HepG2 (cell line): ENCODE measurements at regions not wholly inside any gene's neighbourhood (a gene's known extent, or its start where the extent isn't known, plus 50 kb on each side); places are given as distances from the start of the nearest gene placed in this dataset.

Experiments used
- ATAC-seq: fragments of 200-7000 bp; cut with Tn5 transposase; 3 replicates; pipeline ENCODE4 v1.9.1; 2020; ENCODE audit warnings: mild to moderate bottlenecking, moderate library complexity
- BruUV-seq: library from RNA; stranded (reverse); fragments of 400-500 nt; replicated peaks from 2 replicates; lab custom pipeline; 2021; lab: Mats Ljungman, UMichigan
- CTCF ChIA-PET: fragments of 300-600 bp; formaldehyde crosslinking; extraction: SDS; loops from one replicate; lab custom pipeline; 2021; ENCODE audit warnings: low total read pairs, inconsistent platforms, low intra/inter-chr PET ratio; lab: Yijun Ruan, JAX
- POLR2A ChIA-PET: fragments of 350-600 bp; sonication (Branson Sonifier 250); formaldehyde crosslinking; loops from one replicate; lab custom pipeline; 2020; ENCODE audit warnings: antibody characterized with exemption, inconsistent platforms; lab: Yijun Ruan, JAX
- DNase-seq: peaks from one replicate; pipeline ENCODE4 v3.0.0-alpha.2; 2015; ENCODE audit warnings: low spot score
- FAIRE-seq: peaks from 3 replicates; lab custom pipeline; 2011; peaks lifted over from hg19 to GRCh38; lab: Jason Lieb, UNC
- H2AFZ ChIP-seq: one replicate; pipeline ENCODE4 v1.6.1; 2011; ENCODE audit warnings: low read length, inconsistent platforms
- H3K27ac ChIP-seq: fragments of 300-600 bp; 3 replicates; pipeline ENCODE4 v1.8.0; 2011; ENCODE audit warnings: mixed run types, mild to moderate bottlenecking, mixed read lengths, low read length, inconsistent platforms; ENCODE audit not compliant: insufficient read depth; ENCODE audit errors: extremely low read length
- H3K27me3 ChIP-seq, 2 experiments: fragments of 200-600 bp in 1 of 2; 2 replicates in 1 of 2; 3 replicates in 1 of 2; pipeline versions ENCODE4 v1.6.0 to v1.8.0; 2011; ENCODE audit warnings: low read length in 2 of 2, mild to moderate bottlenecking in 2 of 2, moderate library complexity in 2 of 2, inconsistent platforms in 1 of 2; ENCODE audit not compliant: insufficient read depth in 2 of 2, control insufficient read depth in 1 of 2
- H3K36me3 ChIP-seq, 2 experiments: fragments of 200-600 bp in 1 of 2; replicated peaks in 1 of 2; 2 replicates in 1 of 2; 3 replicates in 1 of 2; pipeline versions ENCODE4 v1.5.1 to v1.8.0; 2011; ENCODE audit warnings: low read length in 2 of 2, inconsistent platforms in 1 of 2; ENCODE audit not compliant: insufficient read depth in 2 of 2, control insufficient read depth in 1 of 2
- H3K4me1 ChIP-seq: 2 replicates; pipeline ENCODE4 v1.5.1; 2012; ENCODE audit warnings: low read length, inconsistent platforms; ENCODE audit not compliant: insufficient read depth
- H3K4me2 ChIP-seq: 2 replicates; pipeline ENCODE4 v1.6.0; 2011; ENCODE audit warnings: low read depth, low read length, inconsistent platforms
- H3K4me3 ChIP-seq, 3 experiments: fragments of 200-600 bp in 1 of 3; sonication (generic), shearing (Covaris generic) in 1 of 3; replicated peaks in 1 of 3; 2 replicates each; pipeline ENCODE4 v1.5.1; 2011 to 2016; ENCODE audit warnings: low read length in 3 of 3, inconsistent platforms in 2 of 3, low read depth in 2 of 3, mild to moderate bottlenecking in 2 of 3, control low read depth in 1 of 3, mixed read lengths in 1 of 3; ENCODE audit not compliant: insufficient read depth in 1 of 3
- H3K79me2 ChIP-seq: one replicate; pipeline ENCODE4 v1.6.1; 2011; ENCODE audit warnings: low read length, inconsistent platforms; ENCODE audit not compliant: insufficient read depth
- H3K9ac ChIP-seq: 2 replicates; pipeline ENCODE4 v1.6.0; 2011; ENCODE audit warnings: mild to moderate bottlenecking, low read depth, low read length, inconsistent platforms; ENCODE audit not compliant: insufficient read depth
- H3K9me3 ChIP-seq: 2 replicates; pipeline ENCODE4 v1.5.1; 2012; ENCODE audit warnings: mild to moderate bottlenecking, low read length
- H4K20me1 ChIP-seq: 2 replicates; pipeline ENCODE4 v1.6.0; 2011; ENCODE audit warnings: inconsistent platforms, mild to moderate bottlenecking, low read length, moderate library complexity; ENCODE audit not compliant: insufficient read depth
- ARNTL ChIP-seq: sonication (generic); formaldehyde crosslinking; IDR thresholded peaks from 2 replicates; pipeline ENCODE4 v1.4.0; 2020; ENCODE audit warnings: mild to moderate bottlenecking, missing genetic modification reagents
- HMG20B ChIP-seq: conservative IDR thresholded peaks from 2 replicates; pipeline ENCODE4 v1.6.1; 2016; ENCODE audit warnings: missing genetic modification reagents, missing compliant biosample characterization
- MAFF ChIP-seq: IDR thresholded peaks from 2 replicates; pipeline ENCODE4 v1.6.1; 2011; ENCODE audit warnings: low read depth, low read length, improper control_type of control experiment
- MAFK ChIP-seq, 2 experiments: IDR thresholded peaks in 1 of 2; conservative IDR thresholded peaks in 1 of 2; 2 replicates each; pipeline ENCODE4 v1.6.1; 2011; ENCODE audit warnings: improper control_type of control experiment in 2 of 2, low read length in 2 of 2
- NR2F6 ChIP-seq, 2 experiments: IDR thresholded peaks; 2 replicates each; pipeline ENCODE4 v1.6.1; 2016; ENCODE audit warnings: antibody characterized with exemption in 1 of 2, mild to moderate bottlenecking in 1 of 2
- WGBS: methylation state at CpG from one replicate; pipeline ENCODE4 v1.1.6; 2017; ENCODE audit warnings: low lambda C conversion rate; 5-methylcytosine and 5-hydroxymethylcytosine counted together
- in situ Hi-C: cut with HindIII; loops from 2 replicates; pipeline ENCODE4 v1.10.0; 2017; ENCODE audit warnings: low pct_unique_long_range_greater_than_20kb; ENCODE audit not compliant: extremely low pct_ligation_motif_present
- intact Hi-C: fragments of 100-400 bp; cut with micrococcal nuclease; formaldehyde crosslinking; loops from one replicate; pipeline ENCODE4 v1.10.0; 2022; ENCODE audit not compliant: unreplicated experiment

DNA sequence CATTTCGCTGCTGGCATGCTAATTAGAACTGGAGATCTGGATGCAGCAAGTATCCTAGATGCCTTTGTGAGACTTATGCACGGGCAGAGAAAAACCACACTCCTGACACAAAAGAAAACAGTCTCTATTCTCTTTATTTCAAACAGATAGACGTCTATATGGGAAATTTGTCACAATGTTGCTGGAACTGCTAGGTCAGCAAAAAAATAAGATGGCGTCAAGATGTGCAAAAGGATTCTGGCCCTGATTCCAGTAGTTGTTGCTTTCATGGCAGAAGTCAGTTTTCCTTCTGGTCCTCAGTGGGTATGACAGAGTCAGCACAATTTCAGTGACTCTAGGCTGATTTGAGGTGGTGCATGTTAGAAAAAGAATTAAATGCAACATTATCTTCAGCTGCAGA is 1068.0 kb downstream of the SLITRK5 start:
- no peak for TF ChIP-seq NR2F6 (IDR thresholded peaks at IDR 0.05)
- no peak for TF ChIP-seq NR2F6 (CRISPR knock-in tag; IDR thresholded peaks at IDR 0.05)
- no peak for TF ChIP-seq ARNTL (CRISPR knock-in tag)
- peak; percentile 95 for TF ChIP-seq MAFF
- TF ChIP-seq MAFK (conservative IDR thresholded peaks at IDR 0.05 in 1 of 2, IDR thresholded peaks at IDR 0.05 in 1 of 2; ENCODE audit: low read length in 2 of 2), result peak; percentile 92 to 97
- intact Hi-C loops (no loop called here), in situ Hi-C loops (no loop called here)
- H3K4me1 ChIP-seq, result no peaks in the 10 kb centered on the region
- no peaks in the 10 kb centered on the region for H3K27me3 ChIP-seq
- H2AFZ ChIP-seq, result no peak overlapping the region
- FAIRE-seq (no peak), ATAC-seq (no peak), DNase-seq (no peak)
- CTCF ChIA-PET, result no interaction called here
- no peaks in the 10 kb centered on the region for H4K20me1 ChIP-seq
- BruUV-seq, result no TSS peak
- WGBS, result 12% methylated on average over 4 of the region's 4 CpGs
- H3K79me2 ChIP-seq, result no peaks in the 10 kb centered on the region
- no peak overlapping the region for H3K4me3 ChIP-seq
- H3K4me2 ChIP-seq, result no peak overlapping the region
- H3K27ac ChIP-seq, result no peak overlapping the region
- POLR2A ChIA-PET, result no interaction called here
- H3K36me3 ChIP-seq, result no peaks in the 10 kb centered on the region
- H3K9me3 ChIP-seq, result peaks cover 34% of the 10 kb centered on the region
- H3K9ac ChIP-seq, result no peak overlapping the region

DNA sequence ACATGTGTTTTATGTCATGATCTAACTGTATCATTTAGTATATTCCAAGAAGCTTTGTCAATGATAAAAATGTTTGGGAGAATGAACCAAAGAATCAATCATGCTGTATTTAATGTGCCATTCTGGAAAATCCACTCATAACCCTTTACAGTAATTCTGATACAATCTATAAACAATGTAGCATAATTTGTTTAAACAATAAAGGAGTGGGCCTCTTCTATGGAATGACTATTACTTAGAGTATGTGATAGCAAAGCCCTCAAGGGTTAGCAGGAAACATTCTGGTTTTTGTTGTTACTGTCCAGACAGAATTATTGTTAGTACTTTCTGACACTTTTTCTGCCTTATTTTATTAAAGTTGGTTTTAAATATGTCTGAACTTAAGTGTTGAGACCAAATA is 1073.1 kb downstream of the SLITRK5 start:
- no peak overlapping the region for H3K4me2 ChIP-seq
- H3K27ac ChIP-seq, result no peak overlapping the region
- TF ChIP-seq HMG20B (CRISPR knock-in tag), result no peak
- TF ChIP-seq, all 625 proteins: peak for 0
- FAIRE-seq (no peak), ATAC-seq (no peak), DNase-seq (no peak)
- Histone ChIP-seq H4K20me1 (no peaks in the 10 kb centered on the region), H3K79me2 (no peaks in the 10 kb centered on the region), H3K36me3 (no peaks in the 10 kb centered on the region), H2AFZ (no peak overlapping the region), H3K4me3 (no peak overlapping the region), H3K9ac (no peak overlapping the region), H3K9me3 (peaks cover 30% of the 10 kb centered on the region), H3K4me1 (no peaks in the 10 kb centered on the region), H3K27me3 (no peaks in the 10 kb centered on the region)
- BruUV-seq, result no TSS peak
- ChIA-PET POLR2A (no interaction called here), CTCF (no interaction called here)
- in situ Hi-C loops, result no loop called here
- intact Hi-C loops, result no loop called here
